ENCODE measurements at regions not wholly inside any gene's neighbourhood (a gene's known extent, or its start where the extent isn't known, plus 50 kb on each side); places are given as distances from the start of the nearest gene placed in this dataset.
"Not testable (repeated sequence)": the region's sequence is repeated elsewhere in the genome, so short reads cannot be mapped to it uniquely, and the experiment has no call there.

GRCh38 chr3:22856811-22857210 is 346.3 kb upstream of the UBE2E2 start:
- H3K4me1 ChIP-seq (ENCODE audit: control insufficient read depth, insufficient read depth, low read length): no peaks in the 10 kb centered on the region
- no peak overlapping the region for H3K4me3 ChIP-seq (ENCODE audit: low read length)
- WGBS (ENCODE audit: insufficient coverage): no CpG with 5 or more reads among the region's 3 CpGs
- DNase-seq: peak; percentile 75
- H3K36me3 ChIP-seq (ENCODE audit: control insufficient read depth, insufficient read depth, low read length): no peaks in the 10 kb centered on the region
- no peaks in the 10 kb centered on the region for H3K27me3 ChIP-seq (ENCODE audit: control insufficient read depth, insufficient read depth, low read length)
- no peak overlapping the region for H3K27ac ChIP-seq (ENCODE audit: low read length)
- H3K9me3 ChIP-seq (replicated peaks; ENCODE audit: control insufficient read depth, low read depth, low read length): no peaks in the 10 kb centered on the region

- Histone ChIP-seq H3K27me3 (ENCODE audit: control insufficient read depth, insufficient read depth, low read length) (no peaks in the 10 kb centered on the region), H3K9me3 (replicated peaks; ENCODE audit: control insufficient read depth, low read depth, low read length) (no peaks in the 10 kb centered on the region), H3K4me1 (ENCODE audit: control insufficient read depth, insufficient read depth, low read length) (no peaks in the 10 kb centered on the region), H3K4me3 (ENCODE audit: low read length) (no peak overlapping the region), H3K27ac (ENCODE audit: low read length) (no peak overlapping the region), H3K36me3 (ENCODE audit: control insufficient read depth, insufficient read depth, low read length) (no peaks in the 10 kb centered on the region)
- WGBS (ENCODE audit: insufficient coverage): 60% methylated on average over 1 of the region's 2 CpGs
- DNase-seq: no peak
Observed at GRCh38 chr3:22858486-22858885, 344.6 kb upstream of the UBE2E2 start.

DNA sequence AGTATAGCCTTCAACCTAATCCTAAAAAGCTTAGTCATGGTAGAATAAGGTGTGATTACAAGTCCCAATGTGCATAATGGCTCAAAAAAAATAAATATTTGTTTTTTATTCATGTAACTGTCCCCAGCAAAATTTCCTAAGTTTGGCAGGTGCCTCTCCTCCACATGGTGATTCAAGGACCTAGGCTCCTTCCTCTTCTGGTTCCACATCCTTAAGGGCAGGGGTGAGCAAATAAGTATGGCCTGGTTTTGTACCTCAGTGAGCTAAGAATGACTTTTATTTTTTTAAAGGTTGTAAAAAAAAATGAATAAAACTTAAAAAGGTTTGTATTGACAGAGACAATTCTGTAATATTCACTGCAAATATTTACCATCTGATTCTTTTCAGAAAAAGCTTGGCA is 343.5 kb upstream of the UBE2E2 start:
- no peaks in the 10 kb centered on the region for H3K36me3 ChIP-seq (ENCODE audit: control insufficient read depth, insufficient read depth, low read length)
- no peak overlapping the region for H3K4me3 ChIP-seq (ENCODE audit: low read length)
- no peak for DNase-seq
- no peaks in the 10 kb centered on the region for H3K27me3 ChIP-seq (ENCODE audit: control insufficient read depth, insufficient read depth, low read length)
- no peak overlapping the region for H3K27ac ChIP-seq (ENCODE audit: low read length)
- H3K4me1 ChIP-seq (ENCODE audit: control insufficient read depth, insufficient read depth, low read length): no peaks in the 10 kb centered on the region
- H3K9me3 ChIP-seq (replicated peaks; ENCODE audit: control insufficient read depth, low read depth, low read length): no peaks in the 10 kb centered on the region

DNA sequence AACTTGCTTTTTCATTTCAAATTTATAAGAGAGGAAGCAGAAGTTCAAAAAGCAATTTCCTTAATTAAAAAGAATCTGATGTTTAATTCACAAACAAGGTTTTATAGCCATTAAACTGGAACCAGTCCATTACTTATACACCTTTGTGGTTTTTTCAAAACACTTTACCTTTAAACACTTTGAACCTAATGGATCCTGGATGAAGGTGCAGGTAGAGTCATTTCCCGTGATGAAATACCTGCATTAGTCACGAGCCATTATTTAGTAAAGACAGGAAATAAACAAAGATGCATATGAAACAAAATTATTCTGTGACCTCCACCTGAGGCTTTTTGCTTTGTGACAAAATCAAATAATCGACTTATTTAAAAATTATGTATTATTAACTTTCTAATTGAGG is 341.7 kb upstream of the UBE2E2 start:
- Histone ChIP-seq H3K36me3 (ENCODE audit: control insufficient read depth, insufficient read depth, low read length) (no peaks in the 10 kb centered on the region), H3K27me3 (ENCODE audit: control insufficient read depth, insufficient read depth, low read length) (no peaks in the 10 kb centered on the region), H3K4me1 (ENCODE audit: control insufficient read depth, insufficient read depth, low read length) (no peaks in the 10 kb centered on the region), H3K9me3 (replicated peaks; ENCODE audit: control insufficient read depth, low read depth, low read length) (no peaks in the 10 kb centered on the region), H3K27ac (ENCODE audit: low read length) (no peak overlapping the region), H3K4me3 (ENCODE audit: low read length) (no peak overlapping the region)
- WGBS (ENCODE audit: insufficient coverage): no CpG with 5 or more reads among the region's 3 CpGs
- DNase-seq: no peak

DNA sequence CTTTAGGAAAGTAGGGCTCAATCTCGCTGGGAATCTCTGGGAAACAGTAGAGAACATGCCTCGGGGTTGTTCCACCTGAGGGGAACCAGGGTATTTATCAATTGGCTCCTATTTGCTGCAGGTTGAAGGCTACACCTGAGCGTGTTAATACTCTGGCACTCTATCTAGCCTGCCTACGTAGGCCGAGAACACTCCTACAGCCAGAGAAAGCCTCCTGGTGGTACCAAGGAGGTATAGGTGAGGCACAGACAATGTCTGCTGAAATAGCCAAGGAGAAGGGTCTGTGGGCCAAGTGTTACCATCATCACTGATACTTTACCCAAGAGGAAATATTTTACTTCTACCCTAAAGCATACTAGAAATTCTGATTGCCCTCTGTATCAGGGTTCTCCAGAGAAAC is 341.0 kb upstream of the UBE2E2 start:
- Histone ChIP-seq H3K27ac (ENCODE audit: low read length) (no peak overlapping the region), H3K4me1 (ENCODE audit: control insufficient read depth, insufficient read depth, low read length) (no peaks in the 10 kb centered on the region), H3K36me3 (ENCODE audit: control insufficient read depth, insufficient read depth, low read length) (no peaks in the 10 kb centered on the region), H3K27me3 (ENCODE audit: control insufficient read depth, insufficient read depth, low read length) (no peaks in the 10 kb centered on the region), H3K9me3 (replicated peaks; ENCODE audit: control insufficient read depth, low read depth, low read length) (no peaks in the 10 kb centered on the region), H3K4me3 (ENCODE audit: low read length) (no peak overlapping the region)
- DNase-seq: no peak
- 87% methylated on average over 2 of the region's 5 CpGs for WGBS (ENCODE audit: insufficient coverage)

GRCh38 chr3:22882834-22883233 is 320.3 kb upstream of the UBE2E2 start:
- not testable (repeated sequence) for DNase-seq; H3K27me3 ChIP-seq (ENCODE audit: control insufficient read depth, insufficient read depth, low read length); H3K36me3 ChIP-seq (ENCODE audit: control insufficient read depth, insufficient read depth, low read length); H3K4me3 ChIP-seq (ENCODE audit: low read length); H3K27ac ChIP-seq (ENCODE audit: low read length); H3K9me3 ChIP-seq (replicated peaks; ENCODE audit: control insufficient read depth, low read depth, low read length); H3K4me1 ChIP-seq (ENCODE audit: control insufficient read depth, insufficient read depth, low read length)
- no CpG with 5 or more reads among the region's 2 CpGs for WGBS (ENCODE audit: insufficient coverage)

GRCh38 chr3:22885039-22885438 is 318.1 kb upstream of the UBE2E2 start:
- Histone ChIP-seq H3K36me3 (ENCODE audit: control insufficient read depth, insufficient read depth, low read length) (no peaks in the 10 kb centered on the region), H3K9me3 (replicated peaks; ENCODE audit: control insufficient read depth, low read depth, low read length) (no peaks in the 10 kb centered on the region), H3K4me3 (ENCODE audit: low read length) (no peak overlapping the region), H3K4me1 (ENCODE audit: control insufficient read depth, insufficient read depth, low read length) (peaks cover 6% of the 10 kb centered on the region), H3K27me3 (ENCODE audit: control insufficient read depth, insufficient read depth, low read length) (no peaks in the 10 kb centered on the region), H3K27ac (ENCODE audit: low read length) (no peak overlapping the region)
- DNase-seq: no peak

DNA sequence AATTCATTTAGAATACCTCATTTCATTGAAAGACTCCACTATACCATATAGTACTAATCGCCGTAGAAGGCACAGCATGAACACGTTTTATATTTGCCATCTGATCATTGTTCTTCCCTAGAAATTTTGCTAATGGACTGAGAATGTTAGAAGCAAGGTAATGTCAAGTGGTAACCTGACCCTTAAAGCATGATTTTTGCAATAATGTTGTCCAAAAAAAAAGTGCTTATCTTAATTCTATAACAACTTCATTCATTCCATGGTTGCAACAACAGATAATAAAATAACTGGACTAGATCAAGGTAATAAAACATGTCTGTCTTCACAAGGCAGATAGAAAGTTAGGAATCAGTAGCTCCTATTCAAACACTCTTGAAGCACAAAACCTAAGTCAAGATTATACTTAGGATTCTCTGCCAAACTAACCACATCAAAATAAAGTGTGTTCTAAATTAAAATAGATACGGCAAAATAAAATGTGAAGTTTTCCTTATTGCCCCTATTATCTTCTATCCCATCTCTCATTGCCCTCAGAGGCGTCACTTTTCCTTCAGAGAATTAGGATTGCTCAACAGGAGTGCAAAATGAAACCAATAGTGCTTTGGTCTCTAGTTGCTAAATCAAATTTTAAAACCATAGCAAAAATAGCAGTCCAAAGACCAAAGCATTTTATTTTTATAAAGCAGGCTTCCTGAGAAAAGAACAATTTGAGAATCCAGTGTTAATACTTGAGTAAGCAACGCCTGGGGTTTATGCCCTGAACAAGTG is 317.4 kb upstream of the UBE2E2 start:
- no peak for DNase-seq
- WGBS (ENCODE audit: insufficient coverage): 67% methylated on average over 1 of the region's 6 CpGs
- Histone ChIP-seq H3K27ac (ENCODE audit: low read length) (no peak overlapping the region), H3K4me1 (ENCODE audit: control insufficient read depth, insufficient read depth, low read length) (peaks cover 6% of the 10 kb centered on the region), H3K36me3 (ENCODE audit: control insufficient read depth, insufficient read depth, low read length) (no peaks in the 10 kb centered on the region), H3K4me3 (ENCODE audit: low read length) (no peak overlapping the region), H3K9me3 (replicated peaks; ENCODE audit: control insufficient read depth, low read depth, low read length) (no peaks in the 10 kb centered on the region), H3K27me3 (ENCODE audit: control insufficient read depth, insufficient read depth, low read length) (no peaks in the 10 kb centered on the region)

DNA sequence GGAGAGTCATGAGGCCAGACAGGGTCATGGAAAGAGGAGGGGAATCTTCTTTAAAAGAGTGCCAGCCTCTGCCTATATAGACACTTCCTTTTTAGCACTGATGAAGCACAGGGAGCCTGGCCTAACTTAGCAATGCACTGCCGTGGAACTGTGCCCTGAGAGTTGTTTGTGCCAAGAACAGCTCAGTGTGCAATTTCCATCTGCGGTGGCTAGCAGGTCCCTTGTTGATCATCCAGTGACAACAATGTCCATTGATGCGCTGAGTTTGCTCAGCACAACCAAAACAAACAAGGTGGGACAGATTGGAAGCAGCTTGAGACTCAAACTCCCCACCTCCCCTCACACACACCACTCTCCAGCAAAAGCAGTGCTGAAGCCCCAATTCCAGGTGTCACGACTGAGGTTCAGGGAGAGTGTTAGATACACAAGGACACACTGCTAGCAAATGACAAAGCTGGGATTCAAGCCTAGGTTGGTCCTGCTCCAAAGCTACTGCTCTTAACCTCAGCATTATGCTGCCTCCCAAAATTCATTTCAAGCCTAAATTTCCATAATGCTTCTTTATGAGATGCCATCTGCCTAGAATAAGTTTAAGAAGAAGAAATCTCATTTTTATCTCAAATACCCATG is 316.6 kb upstream of the UBE2E2 start:
- DNase-seq: peak; percentile 51
- Histone ChIP-seq H3K27me3 (ENCODE audit: control insufficient read depth, insufficient read depth, low read length) (no peaks in the 10 kb centered on the region), H3K4me3 (ENCODE audit: low read length) (no peak overlapping the region), H3K36me3 (ENCODE audit: control insufficient read depth, insufficient read depth, low read length) (no peaks in the 10 kb centered on the region), H3K9me3 (replicated peaks; ENCODE audit: control insufficient read depth, low read depth, low read length) (no peaks in the 10 kb centered on the region), H3K4me1 (ENCODE audit: control insufficient read depth, insufficient read depth, low read length) (peaks cover 6% of the 10 kb centered on the region), H3K27ac (ENCODE audit: low read length) (no peak overlapping the region)
- WGBS (ENCODE audit: insufficient coverage): 32% methylated on average over 3 of the region's 4 CpGs

DNA sequence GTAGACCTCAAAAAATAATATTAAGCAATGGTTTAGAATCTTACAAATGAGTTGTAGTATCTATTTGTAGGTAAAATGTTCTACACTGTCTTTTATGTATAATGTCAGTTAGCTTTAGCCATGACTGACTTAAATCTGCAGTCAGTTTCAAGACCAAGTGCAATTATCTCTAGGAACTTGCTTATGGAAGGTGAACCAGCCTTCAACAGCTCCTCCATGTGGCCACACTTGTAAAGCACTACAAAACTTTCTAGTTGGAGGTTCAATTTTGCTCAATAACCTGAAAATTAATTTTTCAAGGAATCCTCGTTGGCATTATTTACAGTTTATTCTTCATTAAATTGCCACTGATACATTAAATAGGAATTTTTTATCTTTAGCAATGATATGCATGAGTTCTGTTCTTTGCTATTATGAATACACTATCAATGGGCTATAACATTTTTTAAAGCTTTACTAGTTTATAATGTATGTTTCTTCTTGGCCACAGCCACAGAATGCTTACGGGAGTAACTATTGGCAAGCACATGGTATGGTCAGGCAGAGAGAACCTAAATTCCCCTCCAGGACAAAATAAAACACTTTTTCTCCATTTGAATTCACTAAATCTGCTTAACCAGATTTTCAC is 315.3 kb upstream of the UBE2E2 start:
- Histone ChIP-seq H3K4me1 (ENCODE audit: control insufficient read depth, insufficient read depth, low read length) (peaks cover 12% of the 10 kb centered on the region), H3K4me3 (ENCODE audit: low read length) (no peak overlapping the region), H3K9me3 (replicated peaks; ENCODE audit: control insufficient read depth, low read depth, low read length) (no peaks in the 10 kb centered on the region), H3K27ac (ENCODE audit: low read length) (no peak overlapping the region), H3K36me3 (ENCODE audit: control insufficient read depth, insufficient read depth, low read length) (no peaks in the 10 kb centered on the region), H3K27me3 (ENCODE audit: control insufficient read depth, insufficient read depth, low read length) (no peaks in the 10 kb centered on the region)
- WGBS (ENCODE audit: insufficient coverage): no CpG with 5 or more reads among the region's 2 CpGs
- DNase-seq: peak; percentile 53
